ENCODE measurements at regions not wholly inside any gene's neighbourhood (a gene's known extent, or its start where the extent isn't known, plus 50 kb on each side); places are given as distances from the start of the nearest gene placed in this dataset.

GRCh38 chr5:143515829-143516228 is 112.3 kb upstream of the NR3C1 start:
- H3K4me1 Mint-ChIP-seq, result no peaks in the 10 kb centered on the region
- ATAC-seq (replicated peaks), result no peak
- H3K36me3 Mint-ChIP-seq (ENCODE audit: low read depth), result no peaks in the 10 kb centered on the region
- H3K27ac Mint-ChIP-seq, result no peak overlapping the region
- H3K4me3 Mint-ChIP-seq, result no peak overlapping the region
- no peaks in the 10 kb centered on the region for H3K27me3 Mint-ChIP-seq
- no peaks in the 10 kb centered on the region for H3K9me3 Mint-ChIP-seq

- H3K36me3 Mint-ChIP-seq (ENCODE audit: low read depth), result no peaks in the 10 kb centered on the region
- H3K27ac Mint-ChIP-seq, result no peak overlapping the region
- no peak for ATAC-seq (replicated peaks)
- H3K27me3 Mint-ChIP-seq, result no peaks in the 10 kb centered on the region
- no peak overlapping the region for H3K4me3 Mint-ChIP-seq
- H3K9me3 Mint-ChIP-seq, result no peaks in the 10 kb centered on the region
- H3K4me1 Mint-ChIP-seq, result no peaks in the 10 kb centered on the region
Measured at GRCh38 chr5:143514616-143515335, 111.3 kb upstream of the NR3C1 start.

GRCh38 chr5:143513720-143514119 is 110.2 kb upstream of the NR3C1 start:
- Mint-ChIP-seq H3K9me3 (no peaks in the 10 kb centered on the region), H3K4me1 (no peaks in the 10 kb centered on the region), H3K27ac (no peak overlapping the region), H3K4me3 (no peak overlapping the region), H3K36me3 (ENCODE audit: low read depth) (no peaks in the 10 kb centered on the region), H3K27me3 (no peaks in the 10 kb centered on the region)
- ATAC-seq (replicated peaks), result no peak

- H3K36me3 Mint-ChIP-seq (ENCODE audit: low read depth), result no peaks in the 10 kb centered on the region
- H3K4me1 Mint-ChIP-seq, result no peaks in the 10 kb centered on the region
- no peak overlapping the region for H3K27ac Mint-ChIP-seq
- no peak for ATAC-seq (replicated peaks)
- H3K27me3 Mint-ChIP-seq, result no peaks in the 10 kb centered on the region
- H3K9me3 Mint-ChIP-seq, result no peaks in the 10 kb centered on the region
- H3K4me3 Mint-ChIP-seq, result no peak overlapping the region
Measured at GRCh38 chr5:143511736-143512135, 108.2 kb upstream of the NR3C1 start.

- Mint-ChIP-seq H3K36me3 (ENCODE audit: low read depth) (no peaks in the 10 kb centered on the region), H3K4me1 (no peaks in the 10 kb centered on the region), H3K4me3 (no peak overlapping the region), H3K9me3 (no peaks in the 10 kb centered on the region), H3K27me3 (no peaks in the 10 kb centered on the region), H3K27ac (peak overlapping the region; percentile 13)
- peak; percentile 92 for ATAC-seq (replicated peaks)
Measured at GRCh38 chr5:143509758-143510221, 106.3 kb upstream of the NR3C1 start.

- Mint-ChIP-seq H3K27ac (no peak overlapping the region), H3K4me3 (no peak overlapping the region), H3K9me3 (no peaks in the 10 kb centered on the region), H3K4me1 (no peaks in the 10 kb centered on the region), H3K36me3 (ENCODE audit: low read depth) (no peaks in the 10 kb centered on the region), H3K27me3 (no peaks in the 10 kb centered on the region)
- ATAC-seq (replicated peaks), result no peak
Measured at GRCh38 chr5:143506836-143507552, 103.5 kb upstream of the NR3C1 start.

- no peaks in the 10 kb centered on the region for H3K9me3 Mint-ChIP-seq
- no peak overlapping the region for H3K4me3 Mint-ChIP-seq
- no peak for ATAC-seq (replicated peaks)
- H3K27me3 Mint-ChIP-seq, result no peaks in the 10 kb centered on the region
- H3K27ac Mint-ChIP-seq, result no peak overlapping the region
- H3K4me1 Mint-ChIP-seq, result no peaks in the 10 kb centered on the region
- H3K36me3 Mint-ChIP-seq (ENCODE audit: low read depth), result no peaks in the 10 kb centered on the region
Measured at GRCh38 chr5:143505934-143506333, 102.4 kb upstream of the NR3C1 start.

GRCh38 chr5:143505354-143505753 is 101.9 kb upstream of the NR3C1 start:
- no peak overlapping the region for H3K4me3 Mint-ChIP-seq
- H3K36me3 Mint-ChIP-seq (ENCODE audit: low read depth), result no peaks in the 10 kb centered on the region

GRCh38 chr5:143501310-143502044 is 98.0 kb upstream of the NR3C1 start:
- H3K27me3 Mint-ChIP-seq, result no peaks in the 10 kb centered on the region
- no peaks in the 10 kb centered on the region for H3K9me3 Mint-ChIP-seq
- no peak overlapping the region for H3K4me3 Mint-ChIP-seq
- no peaks in the 10 kb centered on the region for H3K36me3 Mint-ChIP-seq (ENCODE audit: low read depth)
- no peak overlapping the region for H3K27ac Mint-ChIP-seq
- no peak for ATAC-seq (replicated peaks)
- no peaks in the 10 kb centered on the region for H3K4me1 Mint-ChIP-seq

More at GRCh38 chr5:143505354-143505753, 101.9 kb upstream of the NR3C1 start:
- ATAC-seq (replicated peaks), result no peak
- Mint-ChIP-seq H3K4me1 (no peaks in the 10 kb centered on the region), H3K27me3 (no peaks in the 10 kb centered on the region), H3K27ac (no peak overlapping the region), H3K9me3 (no peaks in the 10 kb centered on the region)

- no peak overlapping the region for H3K4me3 Mint-ChIP-seq
- no peaks in the 10 kb centered on the region for H3K27me3 Mint-ChIP-seq
- H3K27ac Mint-ChIP-seq, result no peak overlapping the region
- no peaks in the 10 kb centered on the region for H3K4me1 Mint-ChIP-seq
- no peak for ATAC-seq (replicated peaks)
- no peaks in the 10 kb centered on the region for H3K9me3 Mint-ChIP-seq
- no peaks in the 10 kb centered on the region for H3K36me3 Mint-ChIP-seq (ENCODE audit: low read depth)
Measured at GRCh38 chr5:143499480-143500114, 96.1 kb upstream of the NR3C1 start.

- H3K27ac Mint-ChIP-seq, result no peak overlapping the region
- no peak for ATAC-seq (replicated peaks)
Measured at GRCh38 chr5:143498821-143499220, 95.3 kb upstream of the NR3C1 start.

GRCh38 chr5:143497749-143498148 is 94.3 kb upstream of the NR3C1 start:
- Mint-ChIP-seq H3K9me3 (no peaks in the 10 kb centered on the region), H3K27me3 (no peaks in the 10 kb centered on the region), H3K36me3 (ENCODE audit: low read depth) (no peaks in the 10 kb centered on the region), H3K27ac (no peak overlapping the region), H3K4me3 (no peak overlapping the region), H3K4me1 (no peaks in the 10 kb centered on the region)
- ATAC-seq (replicated peaks), result no peak

More at GRCh38 chr5:143498821-143499220, 95.3 kb upstream of the NR3C1 start:
- no peaks in the 10 kb centered on the region for H3K36me3 Mint-ChIP-seq (ENCODE audit: low read depth)
- no peaks in the 10 kb centered on the region for H3K9me3 Mint-ChIP-seq
- no peaks in the 10 kb centered on the region for H3K4me1 Mint-ChIP-seq
- H3K27me3 Mint-ChIP-seq, result no peaks in the 10 kb centered on the region
- H3K4me3 Mint-ChIP-seq, result no peak overlapping the region

- Mint-ChIP-seq H3K36me3 (ENCODE audit: low read depth) (no peaks in the 10 kb centered on the region), H3K27ac (no peak overlapping the region), H3K4me1 (no peaks in the 10 kb centered on the region), H3K4me3 (no peak overlapping the region), H3K27me3 (no peaks in the 10 kb centered on the region), H3K9me3 (no peaks in the 10 kb centered on the region)
- ATAC-seq (replicated peaks), result no peak
Measured at GRCh38 chr5:143496943-143497342, 93.5 kb upstream of the NR3C1 start.

- H3K9me3 Mint-ChIP-seq, result peaks cover 2% of the 10 kb centered on the region
Measured at GRCh38 chr5:143495821-143496275, 92.4 kb upstream of the NR3C1 start.

More at GRCh38 chr5:143495821-143496275, 92.4 kb upstream of the NR3C1 start:
- Mint-ChIP-seq H3K27ac (no peak overlapping the region), H3K36me3 (ENCODE audit: low read depth) (no peaks in the 10 kb centered on the region), H3K4me1 (no peaks in the 10 kb centered on the region), H3K27me3 (no peaks in the 10 kb centered on the region), H3K4me3 (no peak overlapping the region)
- no peak for ATAC-seq (replicated peaks)

Measured in activated T-helper 17 cell treated with anti-CD3 and anti-CD28 coated beads, Interleukin-2, amount 50 U/mL, for 72 hours (primary cell).